H1 (cell line): ENCODE measurements at regions not wholly inside any gene's neighbourhood (a gene's known extent, or its start where the extent isn't known, plus 50 kb on each side); places are given as distances from the start of the nearest gene placed in this dataset.

Experiments
- CTCF ChIA-PET: fragments of 300-600 bp; sonication (Branson Sonifier 250); formaldehyde crosslinking; loops from one replicate; lab custom pipeline; 2021; ENCODE audit not compliant: partially characterized antibody; lab: Charles Lee
- POLR2A ChIA-PET: fragments of 300-600 bp; sonication (Branson Sonifier 250); formaldehyde crosslinking; loops from one replicate; lab custom pipeline; 2021; ENCODE audit warnings: inconsistent platforms; ENCODE audit not compliant: partially characterized antibody; lab: Charles Lee
- DNase-seq, 2 experiments: peaks; one replicate each; pipeline versions ENCODE4 v3.0.0 to v3.0.0-alpha.2; 2010 to 2022; ENCODE audit warnings: low spot score in 2 of 2, low read depth in 1 of 2, mixed read lengths in 1 of 2
- FAIRE-seq: peaks from 2 replicates; lab custom pipeline; 2011; peaks lifted over from hg19 to GRCh38; lab: Jason Lieb, UNC
- H2AFZ ChIP-seq: 2 replicates; pipeline ENCODE4 v1.8.1; 2012; ENCODE audit warnings: low read length, inconsistent platforms
- H2AK5ac ChIP-seq: 2 replicates; pipeline ENCODE4 v1.6.1; 2013; ENCODE audit warnings: low read depth, low read length
- H2BK120ac ChIP-seq: replicated peaks from 2 replicates; pipeline ENCODE3; 2013; ENCODE audit warnings: low read depth, low read length, inconsistent platforms
- H2BK12ac ChIP-seq: 2 replicates; pipeline ENCODE4 v1.6.1; 2013; ENCODE audit warnings: low read depth, low read length
- H2BK15ac ChIP-seq: 2 replicates; pipeline ENCODE4 v1.6.1; 2013; ENCODE audit warnings: low read length
- H2BK20ac ChIP-seq: 2 replicates; pipeline ENCODE4 v1.6.1; 2013; ENCODE audit warnings: low read length
- H2BK5ac ChIP-seq: 2 replicates; pipeline ENCODE4 v1.6.1; 2013; ENCODE audit warnings: low read depth, low read length
- H3K14ac ChIP-seq: 2 replicates; pipeline ENCODE4 v1.6.1; 2013; ENCODE audit warnings: inconsistent platforms; ENCODE audit not compliant: insufficient read length
- H3K18ac ChIP-seq: 2 replicates; pipeline ENCODE4 v1.6.1; 2013; ENCODE audit warnings: low read length; ENCODE audit errors: extremely low read depth
- H3K23ac ChIP-seq: 2 replicates; pipeline ENCODE4 v1.6.1; 2013; ENCODE audit warnings: inconsistent platforms; ENCODE audit not compliant: insufficient read length
- H3K23me2 ChIP-seq: 2 replicates; pipeline ENCODE4 v1.6.1; 2013; ENCODE audit warnings: low read depth, low read length
- H3K27ac ChIP-seq: 2 replicates; pipeline ENCODE4 v1.6.1; 2011; ENCODE audit warnings: low read depth, low read length, inconsistent platforms
- H3K27me3 ChIP-seq, 4 experiments: replicated peaks in 1 of 4; 1 replicate in 1 of 4; 2 replicates in 3 of 4; pipeline versions ENCODE4 v1.6.1 to v1.8.1; 2011 to 2013; ENCODE audit warnings: low read length in 3 of 4, mild to moderate bottlenecking in 3 of 4, inconsistent platforms in 2 of 4, mixed read lengths in 2 of 4, moderate library complexity in 1 of 4; ENCODE audit not compliant: control insufficient read depth in 3 of 4, insufficient read depth in 3 of 4; ENCODE audit errors: extremely low read depth in 1 of 4
- H3K36me3 ChIP-seq, 4 experiments: 2 replicates each; pipeline versions ENCODE4 v1.6.1 to v1.8.1; 2011 to 2013; ENCODE audit warnings: mild to moderate bottlenecking in 4 of 4, low read length in 3 of 4, moderate library complexity in 2 of 4, control low read depth in 1 of 4, inconsistent platforms in 1 of 4; ENCODE audit not compliant: insufficient read depth in 4 of 4, control insufficient read depth in 2 of 4
- H3K4ac ChIP-seq: replicated peaks from 2 replicates; pipeline ENCODE3; 2013; ENCODE audit warnings: low read length, low read depth, mixed read lengths, inconsistent platforms; ENCODE audit not compliant: insufficient read length
- H3K4me1 ChIP-seq, 4 experiments: replicated peaks in 1 of 4; 1 replicate in 1 of 4; 2 replicates in 3 of 4; pipeline versions ENCODE4 v1.6.1 to v1.8.1; 2011 to 2013; ENCODE audit warnings: low read length in 3 of 4, inconsistent platforms in 2 of 4, mixed read lengths in 1 of 4; ENCODE audit not compliant: insufficient read depth in 4 of 4, control insufficient read depth in 3 of 4
- H3K4me2 ChIP-seq, 2 experiments: 2 replicates each; pipeline versions ENCODE4 v1.6.1 to v1.8.1; 2011 to 2013; ENCODE audit warnings: low read depth in 2 of 2, low read length in 2 of 2, control low read depth in 1 of 2, inconsistent platforms in 1 of 2, mild to moderate bottlenecking in 1 of 2; ENCODE audit not compliant: insufficient read depth in 1 of 2
- H3K4me3 ChIP-seq, 4 experiments: fragments of 200-600, 300-600 bp in 1 of 4; sonication (generic), shearing (Covaris generic), sonication (Bioruptor Twin) in 1 of 4; 2 replicates each; pipeline versions ENCODE4 v1.5.1 to v1.8.1; 2011 to 2016; ENCODE audit warnings: low read length in 4 of 4, low read depth in 3 of 4, control low read depth in 2 of 4, inconsistent platforms in 2 of 4, mild to moderate bottlenecking in 2 of 4, mixed read lengths in 1 of 4, moderate library complexity in 1 of 4; ENCODE audit not compliant: insufficient read depth in 2 of 4; ENCODE audit errors: extremely low read depth in 1 of 4
- H3K56ac ChIP-seq: replicated peaks from 2 replicates; pipeline ENCODE3; 2013; ENCODE audit warnings: low read depth, mild to moderate bottlenecking, mixed read lengths, low read length, inconsistent platforms; ENCODE audit not compliant: insufficient read length
- H3K79me1 ChIP-seq: 2 replicates; pipeline ENCODE4 v1.6.1; 2013; ENCODE audit warnings: low read depth, low read length, control low read depth
- H3K79me2 ChIP-seq, 2 experiments: 2 replicates each; pipeline versions ENCODE4 v1.6.1 to v1.8.1; 2012 to 2013; ENCODE audit warnings: low read length in 2 of 2, mild to moderate bottlenecking in 2 of 2, inconsistent platforms in 1 of 2; ENCODE audit not compliant: insufficient read depth in 2 of 2, control insufficient read depth in 1 of 2
- H3K9ac ChIP-seq, 4 experiments: replicated peaks in 1 of 4; 1 replicate in 1 of 4; 2 replicates in 3 of 4; pipeline versions ENCODE4 v1.6.1 to v1.8.1; 2011 to 2013; ENCODE audit warnings: low read depth in 3 of 4, low read length in 3 of 4, control low read depth in 2 of 4, mild to moderate bottlenecking in 2 of 4, moderate library complexity in 2 of 4, inconsistent platforms in 1 of 4; ENCODE audit errors: extremely low read depth in 1 of 4
- H3K9me3 ChIP-seq, 2 experiments: 2 replicates each; pipeline versions ENCODE4 v1.6.1 to v1.8.1; 2012 to 2013; ENCODE audit warnings: mild to moderate bottlenecking in 2 of 2, moderate library complexity in 2 of 2, control low read depth in 1 of 2, inconsistent platforms in 1 of 2, low read depth in 1 of 2, low read length in 1 of 2, mixed read lengths in 1 of 2; ENCODE audit not compliant: insufficient read depth in 2 of 2
- H4K20me1 ChIP-seq, 2 experiments: replicated peaks in 1 of 2; 2 replicates each; pipeline versions ENCODE3 to v1.8.1; 2011 to 2013; ENCODE audit warnings: inconsistent platforms in 2 of 2, low read length in 2 of 2, mild to moderate bottlenecking in 1 of 2; ENCODE audit not compliant: insufficient read depth in 2 of 2, control insufficient read depth in 1 of 2
- H4K5ac ChIP-seq: 2 replicates; pipeline ENCODE4 v1.6.1; 2013; ENCODE audit warnings: low read length, low read depth, mixed read lengths, inconsistent platforms; ENCODE audit not compliant: insufficient read length
- H4K8ac ChIP-seq: 2 replicates; pipeline ENCODE4 v1.8.0; 2013; ENCODE audit warnings: mild to moderate bottlenecking, moderate library complexity, low read length, inconsistent platforms; ENCODE audit not compliant: insufficient read depth; ENCODE audit errors: extremely low read depth
- H4K91ac ChIP-seq: replicated peaks from 2 replicates; pipeline ENCODE3; 2013; ENCODE audit warnings: low read length, mixed read lengths, inconsistent platforms; ENCODE audit not compliant: insufficient read length
- CEBPB ChIP-seq: IDR thresholded peaks from 2 replicates; pipeline ENCODE4 v1.6.1; 2012; ENCODE audit warnings: low read depth, low read length
- EZH2 ChIP-seq: fragments of 200-600 bp; sonication (generic); IDR thresholded peaks from 2 replicates; pipeline ENCODE4 v1.7.1; 2012; ENCODE audit warnings: low read depth, mild to moderate bottlenecking, moderate library complexity, low read length, inconsistent platforms; ENCODE audit not compliant: severe bottlenecking
- RAD21 ChIP-seq, 2 experiments: IDR thresholded peaks in 1 of 2; conservative IDR thresholded peaks in 1 of 2; 2 replicates each; pipeline ENCODE4 v1.6.1; 2011; ENCODE audit warnings: low read depth in 2 of 2, low read length in 2 of 2, improper control_type of control experiment in 1 of 2, inconsistent platforms in 1 of 2, mild to moderate bottlenecking in 1 of 2, moderate library complexity in 1 of 2
- SP1 ChIP-seq: IDR thresholded peaks from 2 replicates; pipeline ENCODE4 v1.6.1; 2011; ENCODE audit warnings: low read depth, low read length
- WGBS, 2 experiments: shearing (Covaris generic) in 1 of 2; methylation state at CpG; one replicate each; pipeline versions ENCODE4 v1.1.6 to v1.1.7; 2013 to 2015; ENCODE audit warnings: low lambda C conversion rate in 2 of 2, mixed read lengths in 2 of 2, inconsistent platforms in 1 of 2, low coverage in 1 of 2, missing lambda C conversion rate in 1 of 2; ENCODE audit not compliant: insufficient replicate concordance in 2 of 2, insufficient coverage in 1 of 2, insufficient read length in 1 of 2; ENCODE audit errors: extremely low coverage in 1 of 2, missing lambda C conversion rate in 1 of 2; 5-methylcytosine and 5-hydroxymethylcytosine counted together

DNA sequence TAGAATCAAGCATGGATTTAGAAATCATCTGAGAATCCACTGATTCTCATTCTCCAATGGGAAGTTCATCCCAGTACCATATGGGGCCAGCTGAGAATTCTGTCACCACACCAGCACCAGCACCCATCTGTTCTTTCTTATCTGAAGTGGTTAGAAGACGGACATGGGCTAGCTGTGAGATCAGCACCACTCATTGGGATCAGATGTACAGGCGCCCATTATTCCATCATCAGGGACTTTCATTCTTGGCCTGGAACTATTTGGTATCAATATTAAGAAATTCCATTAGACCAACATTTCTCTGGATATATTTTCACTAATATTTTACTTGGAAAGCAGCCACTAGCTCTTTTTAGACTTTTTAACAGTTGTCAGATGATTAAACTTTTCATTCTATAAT lies 185.9 kb upstream of the LINC00305 start:
- Histone ChIP-seq H3K27ac (no peak overlapping the region), H3K79me1 (no peaks in the 10 kb centered on the region), H3K79me2 (no peaks in the 10 kb centered on the region), H3K4me1 (no peaks in the 10 kb centered on the region), H3K4ac (no peak overlapping the region), H2BK120ac (no peak overlapping the region), H2AK5ac (no peak overlapping the region), H2BK15ac (no peak overlapping the region), H3K9me3 (no peaks in the 10 kb centered on the region), H3K9ac (no peak overlapping the region), H2BK5ac (no peak overlapping the region), H2AFZ (no peak overlapping the region), H3K4me2 (no peak overlapping the region), H3K36me3 (no peaks in the 10 kb centered on the region), H4K8ac (no peak overlapping the region), H2BK12ac (no peak overlapping the region), H4K20me1 (no peaks in the 10 kb centered on the region), H3K4me3 (no peak overlapping the region), H3K18ac (no peak overlapping the region), H3K23ac (no peak overlapping the region), H3K14ac (no peak overlapping the region), H3K23me2 (no peaks in the 10 kb centered on the region), H3K27me3 (no peaks in the 10 kb centered on the region), H2BK20ac (no peak overlapping the region), H4K5ac (no peak overlapping the region), H3K56ac (no peak overlapping the region), H4K91ac (no peak overlapping the region)
- CTCF ChIA-PET, result interaction anchor here (1.1 to 1.6 kb wide), 3 partner anchors 238 to 317 kb away, joined by 3 to 6 read pairs (median 4); no protein-coding TSS in a partner anchor
- FAIRE-seq, result no peak
- DNase-seq, result no peak
- TF ChIP-seq RAD21 (IDR thresholded peaks at IDR 0.05 in 1 of 2, conservative IDR thresholded peaks at IDR 0.05 in 1 of 2; ENCODE audit: low read depth in 2 of 2, low read length in 2 of 2) (no peak), EZH2 (no peak), CEBPB (no peak), SP1 (no peak)
- POLR2A ChIA-PET, result no interaction called here
- WGBS, 2 experiments, result 87% methylated on average over 2 of the region's 2 CpGs; no CpG with 5 or more reads in 1 of the 2 experiments
